PC-9 (cell line): ENCODE measurements at regions not wholly inside any gene's neighbourhood (a gene's known extent, or its start where the extent isn't known, plus 50 kb on each side); places are given as distances from the start of the nearest gene placed in this dataset.

ENCODE experiments used
- EZH2 ChIP-seq: fragments of 200-600 bp; sonication (generic); IDR thresholded peaks from 2 replicates; pipeline ENCODE4 v1.8.0; 2017; ENCODE audit warnings: antibody characterized with exemption, low read depth
- TF ChIP-seq, protein P1 (sequence below): fragments of 200-600 bp; sonication (generic); conservative IDR thresholded peaks from 2 replicates; pipeline ENCODE4 v1.6.1; 2017; ENCODE audit warnings: mixed run types, antibody characterized with exemption, mild to moderate bottlenecking, moderate library complexity

DNA sequence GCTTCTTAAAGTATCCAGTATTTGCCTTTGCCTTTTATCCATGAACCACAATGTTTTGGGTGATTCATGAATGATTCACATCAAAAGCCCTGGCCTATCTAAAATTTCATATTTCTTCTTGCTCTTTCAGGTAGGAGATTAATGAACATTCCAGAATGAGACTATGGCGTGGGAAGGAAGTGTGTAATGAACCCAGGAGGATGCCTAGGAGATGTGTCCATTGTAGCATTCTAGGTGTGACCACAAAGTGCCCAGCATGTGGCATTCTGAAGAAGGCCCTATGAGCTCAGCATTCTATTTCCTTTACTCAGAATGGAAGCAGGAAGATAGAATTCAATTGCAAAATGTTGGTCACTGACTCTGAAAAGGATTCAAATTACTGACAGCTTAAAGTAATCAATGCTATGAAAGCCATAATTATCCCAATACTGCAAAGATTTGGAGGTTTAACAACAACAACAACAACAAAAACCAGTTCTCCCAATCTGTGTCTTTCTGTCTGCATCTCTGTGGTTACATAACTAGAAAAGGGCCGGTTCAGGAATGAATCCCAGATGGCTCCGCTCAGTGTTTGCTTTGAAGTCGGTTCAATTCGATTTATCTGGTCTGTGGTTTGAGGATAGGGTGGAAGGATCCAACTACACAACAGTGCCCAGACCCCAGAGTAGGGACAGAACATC lies 126.7 kb downstream of the FOXD1 start:
- no peak for TF ChIP-seq EZH2
- TF ChIP-seq, protein P1, sequence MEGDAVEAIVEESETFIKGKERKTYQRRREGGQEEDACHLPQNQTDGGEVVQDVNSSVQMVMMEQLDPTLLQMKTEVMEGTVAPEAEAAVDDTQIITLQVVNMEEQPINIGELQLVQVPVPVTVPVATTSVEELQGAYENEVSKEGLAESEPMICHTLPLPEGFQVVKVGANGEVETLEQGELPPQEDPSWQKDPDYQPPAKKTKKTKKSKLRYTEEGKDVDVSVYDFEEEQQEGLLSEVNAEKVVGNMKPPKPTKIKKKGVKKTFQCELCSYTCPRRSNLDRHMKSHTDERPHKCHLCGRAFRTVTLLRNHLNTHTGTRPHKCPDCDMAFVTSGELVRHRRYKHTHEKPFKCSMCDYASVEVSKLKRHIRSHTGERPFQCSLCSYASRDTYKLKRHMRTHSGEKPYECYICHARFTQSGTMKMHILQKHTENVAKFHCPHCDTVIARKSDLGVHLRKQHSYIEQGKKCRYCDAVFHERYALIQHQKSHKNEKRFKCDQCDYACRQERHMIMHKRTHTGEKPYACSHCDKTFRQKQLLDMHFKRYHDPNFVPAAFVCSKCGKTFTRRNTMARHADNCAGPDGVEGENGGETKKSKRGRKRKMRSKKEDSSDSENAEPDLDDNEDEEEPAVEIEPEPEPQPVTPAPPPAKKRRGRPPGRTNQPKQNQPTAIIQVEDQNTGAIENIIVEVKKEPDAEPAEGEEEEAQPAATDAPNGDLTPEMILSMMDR = no peak
